ENCODE measurements at regions not wholly inside any gene's neighbourhood (a gene's known extent, or its start where the extent isn't known, plus 50 kb on each side); places are given as distances from the start of the nearest gene placed in this dataset.

GRCh38 chr3:139151530-139151929 is 106.8 kb upstream of the PRR23C start:
- TF ChIP-seq EZH2 (IDR thresholded peaks at IDR 0.05; ENCODE audit: low read length, unreplicated experiment), result no peak
- no peak for TF ChIP-seq EZH2phosphoT487 (IDR thresholded peaks at IDR 0.05; ENCODE audit: borderline replicate concordance, low read length)
